GM12891 (cell line): ENCODE measurements at regions not wholly inside any gene's neighbourhood (a gene's known extent, or its start where the extent isn't known, plus 50 kb on each side); places are given as distances from the start of the nearest gene placed in this dataset.

Experiments
- DNase-seq: peaks from one replicate; pipeline ENCODE4 v3.0.0; 2011; ENCODE audit warnings: low spot score; ENCODE audit not compliant: insufficient read length
- FAIRE-seq: peaks from 2 replicates; lab custom pipeline; 2011; peaks lifted over from hg19 to GRCh38; lab: Jason Lieb, UNC
- PAX5 ChIP-seq: IDR thresholded peaks from 2 replicates; pipeline ENCODE4 v1.6.1; 2011; ENCODE audit warnings: low read length, moderate library complexity, mild to moderate bottlenecking; ENCODE audit not compliant: insufficient read depth, severe bottlenecking
- POLR2A ChIP-seq: IDR thresholded peaks from 2 replicates; pipeline ENCODE4 v1.6.1; 2011; ENCODE audit warnings: low read depth, low read length, control low read depth
- POLR2AphosphoS5 ChIP-seq: IDR thresholded peaks from 2 replicates; pipeline ENCODE4 v1.6.1; 2011; ENCODE audit warnings: low read depth, low read length, control low read depth
- POU2F2 ChIP-seq: IDR thresholded peaks from 2 replicates; pipeline ENCODE4 v1.6.1; 2011; ENCODE audit warnings: low read depth, mild to moderate bottlenecking, control low read depth, low read length, moderate library complexity
- SPI1 ChIP-seq: IDR thresholded peaks from 2 replicates; pipeline ENCODE4 v1.6.1; 2011; ENCODE audit warnings: low read depth, low read length, control low read depth
- TAF1 ChIP-seq: IDR thresholded peaks from 2 replicates; pipeline ENCODE4 v1.6.1; 2011; ENCODE audit warnings: low read depth, low read length, control low read depth

- FAIRE-seq (no peak), DNase-seq (no peak)
- TF ChIP-seq POLR2AphosphoS5: no peak
- no peak for TF ChIP-seq POU2F2
- no peak for TF ChIP-seq POLR2A
- TF ChIP-seq SPI1: no peak
- no peak for TF ChIP-seq PAX5
- no peak for TF ChIP-seq TAF1
These were observed 294.0 kb upstream of the C1orf87 start for GRCh38 chr1:60367532-60367931.

GRCh38 chr1:60359431-60359830 lies 285.9 kb upstream of the C1orf87 start:
- TF ChIP-seq POLR2A: no peak
- no peak for TF ChIP-seq SPI1
- no peak for TF ChIP-seq TAF1
- TF ChIP-seq POU2F2: no peak
- TF ChIP-seq PAX5: no peak
- no peak for TF ChIP-seq POLR2AphosphoS5
- DNase-seq (no peak), FAIRE-seq (no peak)

GRCh38 chr1:60350531-60350930 lies 277.0 kb upstream of the C1orf87 start:
- TF ChIP-seq POLR2AphosphoS5 (no peak), TAF1 (no peak), PAX5 (no peak), POLR2A (no peak), SPI1 (no peak)
- DNase-seq: no peak
- FAIRE-seq: no peak

GRCh38 chr1:60348884-60349283 lies 275.3 kb upstream of the C1orf87 start:
- no peak for FAIRE-seq
- TF ChIP-seq SPI1 (no peak), POLR2A (no peak), POLR2AphosphoS5 (no peak), POU2F2 (no peak), TAF1 (no peak), PAX5 (no peak)
- DNase-seq: no peak

GRCh38 chr1:60345621-60346020 lies 272.1 kb upstream of the C1orf87 start:
- DNase-seq (no peak), FAIRE-seq (no peak)
- TF ChIP-seq POLR2A (no peak), POLR2AphosphoS5 (no peak), SPI1 (no peak), PAX5 (no peak), POU2F2 (no peak), TAF1 (no peak)

GRCh38 chr1:60345049-60345448 lies 271.5 kb upstream of the C1orf87 start:
- TF ChIP-seq POU2F2 (no peak), PAX5 (no peak), TAF1 (no peak), SPI1 (no peak), POLR2AphosphoS5 (no peak), POLR2A (no peak)
- DNase-seq (no peak), FAIRE-seq (no peak)

- DNase-seq (no peak), FAIRE-seq (no peak)
- no peak for TF ChIP-seq TAF1
- TF ChIP-seq POU2F2: no peak
- no peak for TF ChIP-seq POLR2AphosphoS5
- TF ChIP-seq PAX5: no peak
- TF ChIP-seq SPI1: no peak
- no peak for TF ChIP-seq POLR2A
These were observed 270.2 kb upstream of the C1orf87 start for GRCh38 chr1:60343736-60344135.

DNA sequence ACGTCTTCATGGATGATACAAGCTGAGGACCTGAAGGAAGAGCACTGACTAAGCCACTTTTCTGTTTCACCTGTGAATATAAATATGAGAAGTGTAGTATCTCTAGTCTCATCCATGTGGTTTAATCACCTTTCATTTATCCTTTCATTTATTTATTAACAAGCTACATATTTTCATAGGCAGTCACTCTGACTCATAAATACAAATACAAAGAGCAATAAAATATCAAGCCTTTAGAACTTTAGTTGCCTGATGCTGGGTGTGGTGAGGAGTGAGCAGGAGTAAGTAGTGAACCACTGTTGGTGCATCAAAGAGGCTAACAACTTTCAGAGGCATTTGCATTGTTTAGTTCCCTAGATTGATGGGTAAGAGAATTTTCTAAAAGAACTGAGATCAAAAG lies 269.0 kb upstream of the C1orf87 start:
- FAIRE-seq (no peak), DNase-seq (no peak)
- TF ChIP-seq SPI1 (no peak), POU2F2 (no peak), POLR2A (no peak)

- FAIRE-seq (no peak), DNase-seq (no peak)
- no peak for TF ChIP-seq POLR2A
- no peak for TF ChIP-seq TAF1
- no peak for TF ChIP-seq SPI1
- no peak for TF ChIP-seq POLR2AphosphoS5
- TF ChIP-seq POU2F2: no peak
- no peak for TF ChIP-seq PAX5
These were observed 267.7 kb upstream of the C1orf87 start for GRCh38 chr1:60341274-60341673.

GRCh38 chr1:60331647-60332046 lies 258.1 kb upstream of the C1orf87 start:
- TF ChIP-seq PAX5 (no peak), SPI1 (no peak), POU2F2 (no peak), TAF1 (no peak), POLR2A (no peak), POLR2AphosphoS5 (no peak)
- DNase-seq: no peak
- FAIRE-seq: no peak
